C4-2B (cell line): ENCODE measurements at regions not wholly inside any gene's neighbourhood (a gene's known extent, or its start where the extent isn't known, plus 50 kb on each side); places are given as distances from the start of the nearest gene placed in this dataset.

Experiments
- CTCF ChIP-seq: fragments of 450-650 bp; conservative IDR thresholded peaks from 2 replicates; pipeline ENCODE4 v1.5.1; 2017; ENCODE audit warnings: mild to moderate bottlenecking
- ZFX ChIP-seq: fragments of 450-650 bp; IDR thresholded peaks from 2 replicates; pipeline ENCODE4 v1.6.1; 2017

DNA sequence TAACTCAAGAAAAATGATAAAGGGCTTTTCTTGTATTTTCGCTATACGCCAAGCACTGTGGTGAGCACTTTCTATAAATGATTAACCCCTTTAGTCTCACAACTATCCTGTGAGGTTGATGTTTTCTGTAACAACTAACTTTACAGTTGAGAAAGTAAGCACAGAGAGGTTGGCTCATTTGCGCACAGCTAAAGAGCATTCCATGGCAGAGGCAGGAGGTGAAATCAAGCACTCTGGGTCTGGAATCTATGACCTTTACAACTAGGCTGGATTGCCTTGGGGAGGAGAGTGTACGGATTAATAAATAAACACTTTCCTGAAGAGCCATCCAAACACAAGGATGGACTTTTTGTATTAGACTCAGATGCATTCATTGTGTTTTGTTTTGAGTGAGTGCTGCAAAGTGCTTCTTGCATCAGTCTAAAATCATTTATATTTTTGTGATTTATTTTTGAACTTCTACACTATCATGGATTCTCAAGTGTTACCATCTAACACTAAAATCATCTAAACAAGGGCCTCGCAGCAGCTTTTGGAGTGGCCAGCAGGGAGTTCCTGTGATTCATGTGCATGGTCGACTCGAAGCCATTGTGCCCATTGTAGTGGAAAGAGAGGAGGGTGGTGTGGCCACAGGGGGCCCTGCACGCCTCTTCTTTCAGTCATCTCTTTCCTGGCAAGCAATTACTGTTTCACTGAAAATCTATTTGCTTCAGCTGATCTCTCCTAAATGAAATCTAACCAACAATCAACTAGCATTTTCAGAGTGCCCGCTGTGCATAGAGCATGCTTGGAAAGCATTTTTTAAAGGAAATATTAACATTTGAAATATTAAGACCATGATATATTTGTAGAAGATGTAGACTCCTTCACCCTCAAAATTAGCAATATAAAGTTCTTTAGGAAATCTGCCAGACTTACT is 633.4 kb upstream of the COBL start:
- TF ChIP-seq CTCF (no peak), ZFX (no peak)
